ENCODE measurements at regions not wholly inside any gene's neighbourhood (a gene's known extent, or its start where the extent isn't known, plus 50 kb on each side); places are given as distances from the start of the nearest gene placed in this dataset.

GRCh38 chr1:219555031-219555692 is 57.7 kb downstream of the ZC3H11B start:
- TF ChIP-seq POLR2AphosphoS5 (IDR thresholded peaks at IDR 0.05; ENCODE audit: low read depth, low read length) (no peak), TAF1 (IDR thresholded peaks at IDR 0.05; ENCODE audit: low read depth, low read length) (no peak), POLR2A (IDR thresholded peaks at IDR 0.05; ENCODE audit: low read depth, low read length) (no peak)
